IMR-90 (cell line): ENCODE measurements at regions not wholly inside any gene's neighbourhood (a gene's known extent, or its start where the extent isn't known, plus 50 kb on each side); places are given as distances from the start of the nearest gene placed in this dataset.

ENCODE experiments used
- BHLHE40 ChIP-seq: fragments of 150-350 bp; IDR thresholded peaks from 2 replicates; pipeline ENCODE4 v1.6.1; 2016; ENCODE audit warnings: mild to moderate bottlenecking, low read depth, low read length
- CEBPB ChIP-seq: IDR thresholded peaks from 2 replicates; pipeline ENCODE4 v1.6.1; 2012; ENCODE audit warnings: low read depth, low read length, improper control_type of control experiment
- FOS ChIP-seq: fragments of 150-350 bp; IDR thresholded peaks from 2 replicates; pipeline ENCODE4 v1.6.1; 2016; ENCODE audit warnings: low read depth, low read length
- MAZ ChIP-seq: IDR thresholded peaks from 2 replicates; pipeline ENCODE4 v1.6.1; 2012; ENCODE audit warnings: low read depth, mild to moderate bottlenecking, low read length, improper control_type of control experiment, moderate library complexity, borderline replicate concordance
- MXI1 ChIP-seq: IDR thresholded peaks from 2 replicates; pipeline ENCODE4 v1.6.1; 2012; ENCODE audit warnings: low read depth, mild to moderate bottlenecking, low read length, moderate library complexity, borderline replicate concordance
- POLR2A ChIP-seq: IDR thresholded peaks from 2 replicates; pipeline ENCODE4 v1.6.1; 2012; ENCODE audit warnings: mild to moderate bottlenecking, low read depth, low read length
- RAD21 ChIP-seq: IDR thresholded peaks from 2 replicates; pipeline ENCODE4 v1.6.1; 2012; ENCODE audit warnings: low read length, improper control_type of control experiment
- RFX5 ChIP-seq: IDR thresholded peaks from 2 replicates; pipeline ENCODE4 v1.8.0; 2012; ENCODE audit warnings: low read depth, mild to moderate bottlenecking, low read length, moderate library complexity
- SMC3 ChIP-seq: fragments of 150-350 bp; IDR thresholded peaks from 2 replicates; pipeline ENCODE4 v1.6.1; 2016; ENCODE audit warnings: low read depth, mild to moderate bottlenecking, antibody characterized with exemption, low read length, moderate library complexity
- TF ChIP-seq, protein P1 (sequence below): conservative IDR thresholded peaks from 2 replicates; pipeline ENCODE4 v1.5.1; 2012; ENCODE audit warnings: mild to moderate bottlenecking, low read depth, low read length, improper control_type of control experiment
- TF ChIP-seq, protein P2 (sequence below): fragments of 150-350 bp; IDR thresholded peaks from 2 replicates; pipeline ENCODE4 v1.6.1; 2016; ENCODE audit warnings: low read depth, mild to moderate bottlenecking, low read length, moderate library complexity, borderline replicate concordance

DNA sequence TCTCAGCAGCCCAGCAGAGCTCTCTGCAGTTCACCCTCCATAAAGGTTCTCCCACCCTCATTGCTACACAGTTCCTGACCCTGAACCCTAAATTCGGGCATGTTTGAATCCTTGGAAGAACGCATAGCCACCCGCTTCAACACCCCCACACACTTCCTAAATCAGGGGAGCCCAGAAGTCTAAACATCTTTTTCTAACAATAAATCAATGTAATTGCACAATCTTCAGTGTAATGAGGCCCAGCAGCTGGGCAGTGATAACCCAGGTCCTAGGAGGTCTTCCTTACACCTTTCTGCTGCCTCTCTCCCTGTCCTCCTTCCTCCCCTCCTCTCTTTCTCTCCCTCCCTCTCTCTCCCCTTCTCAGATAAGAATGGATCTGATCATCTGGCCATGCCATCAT, 88.0 kb downstream of the IRX2 start:
- TF ChIP-seq, protein P1, sequence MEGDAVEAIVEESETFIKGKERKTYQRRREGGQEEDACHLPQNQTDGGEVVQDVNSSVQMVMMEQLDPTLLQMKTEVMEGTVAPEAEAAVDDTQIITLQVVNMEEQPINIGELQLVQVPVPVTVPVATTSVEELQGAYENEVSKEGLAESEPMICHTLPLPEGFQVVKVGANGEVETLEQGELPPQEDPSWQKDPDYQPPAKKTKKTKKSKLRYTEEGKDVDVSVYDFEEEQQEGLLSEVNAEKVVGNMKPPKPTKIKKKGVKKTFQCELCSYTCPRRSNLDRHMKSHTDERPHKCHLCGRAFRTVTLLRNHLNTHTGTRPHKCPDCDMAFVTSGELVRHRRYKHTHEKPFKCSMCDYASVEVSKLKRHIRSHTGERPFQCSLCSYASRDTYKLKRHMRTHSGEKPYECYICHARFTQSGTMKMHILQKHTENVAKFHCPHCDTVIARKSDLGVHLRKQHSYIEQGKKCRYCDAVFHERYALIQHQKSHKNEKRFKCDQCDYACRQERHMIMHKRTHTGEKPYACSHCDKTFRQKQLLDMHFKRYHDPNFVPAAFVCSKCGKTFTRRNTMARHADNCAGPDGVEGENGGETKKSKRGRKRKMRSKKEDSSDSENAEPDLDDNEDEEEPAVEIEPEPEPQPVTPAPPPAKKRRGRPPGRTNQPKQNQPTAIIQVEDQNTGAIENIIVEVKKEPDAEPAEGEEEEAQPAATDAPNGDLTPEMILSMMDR = no peak
- TF ChIP-seq MAZ = no peak
- no peak for TF ChIP-seq BHLHE40
- no peak for TF ChIP-seq POLR2A
- no peak for TF ChIP-seq CEBPB
- TF ChIP-seq RAD21 = no peak
- no peak for TF ChIP-seq SMC3
- no peak for TF ChIP-seq MXI1
- TF ChIP-seq, protein P2, sequence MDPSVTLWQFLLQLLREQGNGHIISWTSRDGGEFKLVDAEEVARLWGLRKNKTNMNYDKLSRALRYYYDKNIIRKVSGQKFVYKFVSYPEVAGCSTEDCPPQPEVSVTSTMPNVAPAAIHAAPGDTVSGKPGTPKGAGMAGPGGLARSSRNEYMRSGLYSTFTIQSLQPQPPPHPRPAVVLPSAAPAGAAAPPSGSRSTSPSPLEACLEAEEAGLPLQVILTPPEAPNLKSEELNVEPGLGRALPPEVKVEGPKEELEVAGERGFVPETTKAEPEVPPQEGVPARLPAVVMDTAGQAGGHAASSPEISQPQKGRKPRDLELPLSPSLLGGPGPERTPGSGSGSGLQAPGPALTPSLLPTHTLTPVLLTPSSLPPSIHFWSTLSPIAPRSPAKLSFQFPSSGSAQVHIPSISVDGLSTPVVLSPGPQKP = no peak
- TF ChIP-seq FOS = no peak
- TF ChIP-seq RFX5 = no peak
